Naive B cell (primary cell): ENCODE measurements at regions not wholly inside any gene's neighbourhood (a gene's known extent, or its start where the extent isn't known, plus 50 kb on each side); places are given as distances from the start of the nearest gene placed in this dataset.

Experiments used
- ATAC-seq, 2 donors: fragments of 150-1000 bp; cut with Tn5 transposase; 2 replicates each; pipeline ENCODE4 v1.10.0; 2021; ENCODE audit warnings: low read depth in 2 of 2, mild to moderate bottlenecking in 2 of 2, moderate library complexity in 2 of 2
- DNase-seq: peaks from one replicate; pipeline ENCODE4 v3.0.0; 2022
- H3K27ac Mint-ChIP-seq, 6 donors: one replicate each; pipeline ENCODE4 v1.8.0; 2020 to 2022; ENCODE audit warnings: mild to moderate bottlenecking in 6 of 6, mixed read lengths in 6 of 6, moderate library complexity in 5 of 6, inconsistent platforms in 2 of 6
- H3K27me3 Mint-ChIP-seq, 3 donors: one replicate each; pipeline ENCODE4 v1.8.0; 2021 to 2022; ENCODE audit warnings: mixed read lengths in 3 of 3, mild to moderate bottlenecking in 1 of 3
- H3K36me3 Mint-ChIP-seq, 2 donors: one replicate each; pipeline ENCODE4 v1.8.0; 2020 to 2022; ENCODE audit warnings: mixed read lengths in 2 of 2, inconsistent platforms in 1 of 2, mild to moderate bottlenecking in 1 of 2
- H3K4me1 Mint-ChIP-seq, 3 donors: one replicate each; pipeline ENCODE4 v1.8.0; 2020 to 2022; ENCODE audit warnings: mixed read lengths in 3 of 3, inconsistent platforms in 1 of 3, mild to moderate bottlenecking in 1 of 3, moderate library complexity in 1 of 3
- H3K4me3 Mint-ChIP-seq, 8 donors: one replicate each; pipeline ENCODE4 v1.8.0; 2020 to 2022; ENCODE audit warnings: mild to moderate bottlenecking in 8 of 8, mixed read lengths in 8 of 8, moderate library complexity in 8 of 8, inconsistent platforms in 2 of 8
- H3K9me3 Mint-ChIP-seq, 7 donors: one replicate each; pipeline ENCODE4 v1.8.0; 2020 to 2022; ENCODE audit warnings: mixed read lengths in 7 of 7, mild to moderate bottlenecking in 5 of 7, inconsistent platforms in 2 of 7, moderate library complexity in 1 of 7

DNA sequence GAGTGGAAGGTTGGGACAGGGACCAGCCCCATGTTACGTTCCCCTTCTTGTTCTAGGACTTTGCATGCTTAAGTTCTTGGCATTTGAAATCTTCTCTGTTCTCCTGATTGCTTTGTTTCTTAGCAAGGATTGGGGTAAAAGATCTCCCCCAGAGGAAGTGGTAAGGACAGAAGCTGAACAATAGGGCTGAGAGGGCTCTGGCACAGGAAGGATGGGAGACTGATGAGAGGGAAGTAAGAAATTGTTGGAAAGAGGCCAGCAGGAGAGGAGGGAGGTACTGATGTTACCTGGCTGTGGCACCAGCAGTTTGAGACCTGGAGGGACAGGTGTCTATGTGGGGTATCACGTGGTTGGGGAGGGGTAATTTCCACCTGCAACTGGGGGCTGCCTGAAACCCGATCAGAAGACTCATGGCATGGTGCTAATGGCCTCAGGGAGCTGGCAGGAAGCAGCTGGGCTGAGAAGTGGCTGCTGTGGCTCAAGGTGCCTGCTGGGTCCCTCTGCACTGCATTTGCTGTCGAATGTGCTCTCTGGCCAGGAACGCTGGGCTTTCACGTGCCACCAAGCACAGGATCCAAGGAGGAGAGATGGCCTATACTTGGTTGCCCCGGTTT lies 108.4 kb downstream of the LSM3 start:
- no peaks in the 10 kb centered on the region for H3K4me1 Mint-ChIP-seq
- H3K27me3 Mint-ChIP-seq: peaks cover 5 to 32% (median 31%) of the 10 kb centered on the region in 3 donors
- no peaks in the 10 kb centered on the region for H3K36me3 Mint-ChIP-seq
- ATAC-seq (no peak), DNase-seq (no peak)
- H3K4me3 Mint-ChIP-seq: no peak overlapping the region
- H3K27ac Mint-ChIP-seq: no peak overlapping the region
- no peaks in the 10 kb centered on the region for H3K9me3 Mint-ChIP-seq

DNA sequence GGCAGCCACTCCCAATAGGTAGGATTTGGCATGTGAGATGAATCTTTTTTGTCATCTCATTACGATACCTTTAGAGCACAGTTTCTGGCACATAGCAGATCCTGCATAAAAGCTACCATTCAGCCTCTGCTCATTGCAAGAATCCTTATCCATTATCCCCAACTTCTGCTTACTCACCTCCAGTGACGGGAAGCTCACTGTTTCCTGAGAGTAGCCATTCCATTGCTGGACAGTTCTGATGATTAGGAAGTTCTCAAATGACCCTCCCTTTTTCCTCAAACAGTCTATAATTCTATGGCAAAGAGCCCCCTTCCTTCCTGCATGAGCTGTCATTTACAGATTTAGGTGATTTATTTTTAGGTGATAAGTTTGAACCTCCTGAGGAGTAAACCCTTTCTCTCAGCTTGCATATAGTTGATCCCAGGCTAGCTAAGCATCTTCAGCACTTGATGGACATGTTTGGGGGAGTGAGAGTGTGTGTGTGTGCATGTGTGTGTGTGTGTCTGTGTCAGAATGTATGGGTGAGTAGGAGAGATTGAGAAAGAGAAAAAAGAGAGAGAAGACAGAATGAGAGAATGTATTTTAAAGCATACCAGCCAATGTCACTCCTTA lies 109.7 kb downstream of the LSM3 start:
- no peak overlapping the region for H3K4me3 Mint-ChIP-seq
- peaks cover 5 to 30% (median 20%) of the 10 kb centered on the region in 3 donors for H3K27me3 Mint-ChIP-seq
- no peaks in the 10 kb centered on the region for H3K4me1 Mint-ChIP-seq
- no peak overlapping the region for H3K27ac Mint-ChIP-seq
- ATAC-seq (no peak), DNase-seq (no peak)
- H3K36me3 Mint-ChIP-seq: no peaks in the 10 kb centered on the region
- H3K9me3 Mint-ChIP-seq: no peaks in the 10 kb centered on the region

DNA sequence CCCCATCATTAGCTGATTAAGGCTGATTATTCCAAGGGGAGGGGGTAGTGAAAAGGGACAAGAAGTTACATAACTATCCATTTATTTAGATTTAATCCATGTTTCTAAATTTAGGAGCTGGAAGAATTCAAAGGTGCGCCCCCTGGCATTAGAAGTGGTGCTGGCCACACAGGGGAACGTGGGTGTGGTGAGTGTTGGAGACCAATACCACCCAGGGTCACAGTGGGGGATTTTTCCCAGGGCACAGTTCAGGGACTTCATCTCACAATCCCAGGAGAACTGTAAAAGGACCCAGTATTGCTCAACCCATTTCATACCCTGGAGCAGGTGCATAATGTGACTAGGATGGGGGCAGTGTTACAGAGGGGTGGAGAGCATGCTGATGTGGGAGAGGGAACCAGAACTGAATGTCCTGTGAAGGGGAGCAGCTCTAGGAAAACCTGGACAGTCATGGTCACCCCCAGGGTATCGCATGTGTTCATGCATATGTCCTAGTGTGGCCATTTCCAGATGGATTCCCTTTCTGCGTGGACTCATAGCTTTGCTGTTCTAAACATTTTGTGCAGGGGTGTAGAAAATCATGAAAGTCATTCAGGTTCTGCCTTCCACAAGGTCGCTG lies 110.3 kb downstream of the LSM3 start:
- Mint-ChIP-seq H3K4me1 (no peaks in the 10 kb centered on the region), H3K9me3 (no peaks in the 10 kb centered on the region), H3K27me3 (peaks cover 5 to 30% (median 20%) of the 10 kb centered on the region in 3 donors), H3K4me3 (no peak overlapping the region), H3K36me3 (no peaks in the 10 kb centered on the region), H3K27ac (no peak overlapping the region)
- DNase-seq (no peak), ATAC-seq (no peak)

DNA sequence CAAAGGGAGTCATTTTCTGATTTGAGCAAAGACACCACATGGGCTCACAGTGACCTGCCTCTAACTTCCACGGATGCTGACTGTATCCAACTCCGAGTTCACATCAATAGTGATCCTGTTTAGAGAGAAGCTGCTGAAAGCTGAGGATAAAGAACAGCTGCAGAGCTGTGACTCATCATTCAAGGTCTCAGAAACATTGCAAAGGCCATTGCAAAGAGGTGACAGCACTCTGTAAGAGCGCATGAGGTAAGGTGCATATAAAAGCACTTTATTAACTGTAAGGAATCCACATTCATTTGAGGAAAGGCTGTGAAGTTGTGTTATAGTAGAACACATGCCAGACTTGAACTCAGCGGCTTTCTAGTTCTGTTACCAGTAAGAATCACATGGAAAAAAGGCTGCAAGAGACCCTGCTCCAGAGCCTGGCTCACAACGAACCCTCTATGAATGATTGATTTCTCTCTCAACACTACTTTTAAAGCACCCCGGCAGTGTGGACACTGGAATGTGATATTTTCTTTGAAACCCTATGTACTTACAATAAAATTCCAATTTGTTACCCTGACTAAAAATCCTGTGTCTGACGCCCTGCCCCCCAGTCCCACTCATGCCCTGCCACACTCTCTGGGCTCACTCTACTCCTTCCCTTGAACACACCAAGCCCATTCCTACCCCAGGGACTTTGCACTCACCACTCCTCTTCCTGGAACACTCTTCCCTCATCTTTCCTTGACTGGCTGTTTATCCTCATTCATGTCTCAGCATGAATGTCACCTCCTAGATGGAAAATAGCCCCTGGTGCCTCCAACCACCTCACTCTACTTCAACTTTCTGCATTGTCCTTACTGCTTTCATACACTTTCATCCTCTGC lies 111.2 kb downstream of the LSM3 start:
- H3K4me1 Mint-ChIP-seq: no peaks in the 10 kb centered on the region
- H3K36me3 Mint-ChIP-seq: no peaks in the 10 kb centered on the region
- ATAC-seq (no peak), DNase-seq (no peak)
- H3K27me3 Mint-ChIP-seq: peaks cover 9 to 35% (median 20%) of the 10 kb centered on the region in 3 donors
- peak overlapping the region in 1 of 6 donors; percentile 0 for H3K27ac Mint-ChIP-seq
- H3K9me3 Mint-ChIP-seq: peaks cover 0 to 4% (median 0%) of the 10 kb centered on the region in 7 donors
- H3K4me3 Mint-ChIP-seq: no peak overlapping the region

DNA sequence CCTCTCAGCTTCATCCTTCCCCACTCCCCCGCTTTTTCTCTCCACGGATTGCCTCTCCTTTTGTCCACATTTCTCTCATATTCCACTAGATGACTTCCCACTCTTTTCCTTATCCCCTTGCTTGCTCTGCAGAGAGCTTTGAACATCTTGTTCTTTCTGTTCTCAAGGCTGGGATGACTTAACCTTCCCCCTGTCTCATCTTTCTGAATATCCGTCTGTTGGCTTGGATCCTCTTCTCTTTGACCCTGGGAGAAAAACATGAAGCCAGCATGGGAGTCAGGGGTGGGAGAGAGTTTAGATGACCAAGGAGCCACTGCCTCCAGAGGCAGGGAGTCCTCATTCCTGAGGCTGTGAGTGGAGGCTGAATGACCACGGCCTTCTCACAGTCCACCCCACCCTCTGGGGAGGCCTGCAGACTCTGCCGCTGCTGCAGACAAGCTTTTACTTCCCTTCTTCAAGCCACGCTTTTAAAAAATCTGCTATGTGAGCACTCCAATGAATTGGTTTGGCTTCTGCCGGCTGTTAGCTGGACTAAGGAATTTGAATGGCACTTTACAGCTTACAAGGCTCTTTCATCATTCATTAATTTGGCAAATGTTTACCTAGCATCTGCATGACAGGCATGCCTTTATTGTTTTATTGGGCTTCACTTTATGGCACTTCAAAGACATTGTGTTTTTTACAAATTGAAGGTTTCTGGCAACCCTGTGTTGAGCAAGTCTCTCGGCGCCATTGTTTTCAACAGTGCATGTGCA lies 111.6 kb upstream of the SLC6A6 start:
- ATAC-seq (no peak), DNase-seq (no peak)
- no peaks in the 10 kb centered on the region for H3K36me3 Mint-ChIP-seq
- H3K4me3 Mint-ChIP-seq: no peak overlapping the region
- H3K27ac Mint-ChIP-seq: no peak overlapping the region
- peaks cover 0 to 4% (median 0%) of the 10 kb centered on the region in 7 donors for H3K9me3 Mint-ChIP-seq
- peaks cover 11 to 42% (median 20%) of the 10 kb centered on the region in 3 donors for H3K27me3 Mint-ChIP-seq
- H3K4me1 Mint-ChIP-seq: no peaks in the 10 kb centered on the region

DNA sequence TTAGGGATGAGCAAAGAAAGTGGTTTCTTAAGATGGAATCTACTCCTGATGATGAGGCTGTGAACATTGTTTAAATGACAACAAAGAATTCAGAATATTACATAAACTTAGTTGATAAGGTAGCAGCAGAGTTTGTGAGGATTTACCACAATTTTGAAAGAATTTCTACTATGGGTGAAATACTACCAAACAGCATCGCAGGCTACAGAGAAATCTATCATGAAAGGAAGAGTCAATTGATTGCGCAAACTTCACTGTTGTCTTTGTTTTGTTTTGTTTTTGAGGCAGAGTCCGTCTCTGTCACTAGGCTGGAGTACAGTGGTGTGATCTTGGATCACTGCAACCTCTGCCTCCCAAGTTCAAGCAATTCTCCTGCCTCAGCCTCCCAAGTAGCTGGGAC lies 107.4 kb upstream of the SLC6A6 start:
- H3K4me3 Mint-ChIP-seq: peak overlapping the region in 1 of 8 donors; percentile 55
- ATAC-seq (no peak), DNase-seq (no peak)
- peaks cover 20 to 55% (median 27%) of the 10 kb centered on the region in 3 donors for H3K27me3 Mint-ChIP-seq
- no peak overlapping the region for H3K27ac Mint-ChIP-seq
- no peaks in the 10 kb centered on the region for H3K36me3 Mint-ChIP-seq
- no peaks in the 10 kb centered on the region for H3K4me1 Mint-ChIP-seq
- peaks cover 0 to 4% (median 0%) of the 10 kb centered on the region in 7 donors for H3K9me3 Mint-ChIP-seq

DNA sequence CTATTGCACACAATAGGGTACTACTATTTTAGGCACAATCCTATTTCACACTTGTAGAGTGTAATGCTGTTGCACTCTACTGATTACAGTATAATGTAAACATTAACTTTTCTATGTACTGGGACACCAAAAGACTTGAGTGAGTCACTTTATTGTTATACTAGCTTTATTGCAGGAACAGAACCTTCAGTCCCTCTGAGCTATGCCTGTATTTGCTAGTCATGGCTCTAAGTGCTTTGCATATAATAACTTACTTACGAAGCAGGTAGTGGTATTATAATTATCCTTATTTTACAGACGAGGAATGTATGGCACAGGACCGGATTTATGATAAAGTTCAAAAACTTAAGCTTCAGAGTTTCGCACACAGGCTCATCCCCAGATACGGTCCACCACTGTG lies 106.6 kb upstream of the SLC6A6 start:
- no peak overlapping the region for H3K4me3 Mint-ChIP-seq
- H3K4me1 Mint-ChIP-seq: no peaks in the 10 kb centered on the region
- peaks cover 0 to 4% (median 0%) of the 10 kb centered on the region in 7 donors for H3K9me3 Mint-ChIP-seq
- no peak for DNase-seq
- H3K27ac Mint-ChIP-seq: no peak overlapping the region
- H3K27me3 Mint-ChIP-seq: peaks cover 14 to 47% (median 23%) of the 10 kb centered on the region in 3 donors
- H3K36me3 Mint-ChIP-seq: no peaks in the 10 kb centered on the region
- ATAC-seq: no peak

DNA sequence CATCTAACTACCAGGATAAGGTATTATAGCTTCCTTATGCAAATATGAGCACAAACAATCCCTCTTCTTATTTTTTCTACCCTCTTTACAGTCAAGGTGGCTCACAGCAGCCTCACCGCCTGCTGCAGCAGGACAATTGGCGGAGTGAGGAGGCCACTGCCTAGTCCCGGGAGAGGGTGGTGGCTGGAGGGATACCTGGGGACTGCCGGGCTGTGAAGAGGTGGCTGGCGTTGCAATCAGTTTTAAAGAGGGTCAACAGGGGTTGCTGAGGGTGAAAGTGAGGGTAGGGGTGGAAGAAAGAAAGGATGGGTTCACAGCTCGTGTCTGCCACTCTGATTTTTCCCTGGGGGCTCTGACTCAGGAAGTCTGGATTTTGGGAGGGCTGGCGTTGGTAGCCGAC lies 105.1 kb upstream of the SLC6A6 start:
- no peaks in the 10 kb centered on the region for H3K36me3 Mint-ChIP-seq
- no peak for DNase-seq
- H3K4me1 Mint-ChIP-seq: no peaks in the 10 kb centered on the region
- H3K9me3 Mint-ChIP-seq: peaks cover 0 to 4% (median 0%) of the 10 kb centered on the region in 7 donors
- peak overlapping the region in 1 of 6 donors; percentile 5 for H3K27ac Mint-ChIP-seq
- ATAC-seq: no peak
- peaks cover 21 to 41% (median 24%) of the 10 kb centered on the region in 3 donors for H3K27me3 Mint-ChIP-seq
- no peak overlapping the region for H3K4me3 Mint-ChIP-seq

DNA sequence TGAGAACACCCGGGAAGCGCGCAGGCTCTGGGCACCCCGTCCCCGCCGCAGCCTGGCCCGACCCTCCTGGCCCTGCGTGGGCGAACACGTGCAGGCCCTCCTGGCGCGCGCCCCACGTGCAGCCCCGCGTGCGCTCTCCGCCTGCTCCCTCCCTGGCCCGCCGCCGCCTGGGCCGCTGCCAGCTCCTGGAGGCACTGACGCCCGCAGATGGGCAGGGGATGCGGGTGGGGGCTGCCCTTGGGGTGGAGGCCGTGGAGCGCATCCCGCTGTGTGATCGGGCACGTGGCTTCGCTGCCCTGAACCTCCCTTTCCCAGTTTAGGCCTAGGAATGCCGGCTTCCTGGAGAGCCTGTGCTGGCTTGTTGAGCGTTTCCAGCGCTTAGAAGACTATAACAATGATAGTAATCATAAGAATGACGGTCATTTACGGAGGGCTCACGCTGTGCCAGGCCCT lies 104.6 kb upstream of the SLC6A6 start:
- H3K36me3 Mint-ChIP-seq: no peaks in the 10 kb centered on the region
- peaks cover 0 to 4% (median 0%) of the 10 kb centered on the region in 7 donors for H3K9me3 Mint-ChIP-seq
- ATAC-seq: no peak
- H3K4me1 Mint-ChIP-seq: no peaks in the 10 kb centered on the region
- peaks cover 26 to 46% (median 29%) of the 10 kb centered on the region in 3 donors for H3K27me3 Mint-ChIP-seq
- no peak for DNase-seq
- H3K27ac Mint-ChIP-seq: no peak overlapping the region
- H3K4me3 Mint-ChIP-seq: peak overlapping the region in 1 of 8 donors; percentile 1

DNA sequence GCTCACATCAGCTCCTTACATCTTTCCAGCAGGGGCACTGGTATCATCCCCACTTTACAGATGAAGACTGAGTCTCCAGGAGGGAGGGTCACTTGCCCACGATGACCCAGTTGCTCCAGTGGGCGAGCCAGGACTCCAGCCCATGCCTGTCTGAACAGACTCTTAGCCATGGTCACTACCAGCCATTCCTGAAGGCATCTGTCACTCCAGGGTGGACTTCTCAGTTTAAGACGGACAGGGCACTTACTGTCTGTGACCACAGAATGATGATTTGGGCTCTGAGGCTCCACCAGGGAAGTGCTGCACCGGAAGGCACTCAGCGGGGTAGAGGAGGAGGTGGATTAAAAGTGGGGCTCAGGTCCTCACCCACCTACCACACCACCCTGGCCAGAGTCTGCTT lies 104.0 kb upstream of the SLC6A6 start:
- H3K4me3 Mint-ChIP-seq: no peak overlapping the region
- peaks cover 29 to 52% (median 32%) of the 10 kb centered on the region in 3 donors for H3K27me3 Mint-ChIP-seq
- no peak overlapping the region for H3K27ac Mint-ChIP-seq
- no peaks in the 10 kb centered on the region for H3K36me3 Mint-ChIP-seq
- H3K4me1 Mint-ChIP-seq: peaks cover 0 to 3% (median 0%) of the 10 kb centered on the region in 3 donors
- DNase-seq (no peak), ATAC-seq (no peak)
- peaks cover 0 to 4% (median 0%) of the 10 kb centered on the region in 7 donors for H3K9me3 Mint-ChIP-seq

DNA sequence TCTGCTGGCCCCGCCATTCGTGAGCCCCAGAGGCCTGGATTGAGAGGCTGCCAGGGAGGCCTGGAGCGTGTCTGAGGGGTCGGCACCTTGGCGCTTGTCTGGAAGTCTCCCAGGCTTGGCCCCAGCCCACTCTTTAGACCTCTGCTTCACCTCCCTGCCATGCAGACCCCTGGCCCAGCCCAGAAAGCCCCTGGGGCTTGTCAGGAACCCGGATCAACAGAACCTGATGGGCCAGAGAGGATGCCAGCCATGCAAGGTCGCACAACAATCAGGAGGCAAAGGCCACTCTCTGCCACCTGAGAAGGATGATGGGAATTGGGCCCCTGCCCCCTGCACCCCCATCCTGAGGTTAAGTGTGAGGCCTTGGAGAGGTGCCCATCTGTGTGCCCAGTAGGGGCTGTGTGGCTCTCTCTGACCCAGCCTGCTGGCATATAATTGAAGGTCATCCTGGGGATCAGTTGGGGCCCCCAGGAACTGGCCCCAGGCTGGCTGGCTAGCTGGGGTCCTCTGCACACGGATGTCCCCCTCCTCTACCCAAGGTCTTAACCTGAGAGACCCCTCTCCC lies 103.3 kb upstream of the SLC6A6 start:
- Mint-ChIP-seq H3K36me3 (no peaks in the 10 kb centered on the region), H3K4me3 (no peak overlapping the region), H3K27ac (no peak overlapping the region), H3K27me3 (peaks cover 29 to 58% (median 39%) of the 10 kb centered on the region in 3 donors), H3K9me3 (peaks cover 0 to 4% (median 0%) of the 10 kb centered on the region in 7 donors), H3K4me1 (peaks cover 0 to 7% (median 0%) of the 10 kb centered on the region in 3 donors)
- DNase-seq: no peak
- no peak for ATAC-seq

DNA sequence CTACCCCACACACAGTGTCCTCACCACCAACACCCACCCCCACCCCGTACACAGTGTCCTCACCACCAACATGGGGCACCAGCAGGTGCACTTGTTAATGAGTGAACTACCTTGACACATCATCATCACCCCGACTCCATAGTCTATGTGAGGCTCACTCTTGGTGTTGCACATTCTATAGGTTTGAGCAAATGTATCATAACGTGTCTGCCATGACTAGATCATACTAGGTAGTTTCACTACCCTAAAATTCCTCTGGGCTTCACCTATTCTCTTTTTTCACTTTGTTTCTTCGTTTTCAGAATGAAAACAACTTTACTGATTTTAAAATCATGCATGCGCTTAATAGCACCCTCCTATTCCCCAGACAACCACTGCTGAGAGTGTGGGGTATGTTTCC lies 102.6 kb upstream of the SLC6A6 start:
- Mint-ChIP-seq H3K4me3 (no peak overlapping the region), H3K4me1 (peaks cover 0 to 7% (median 0%) of the 10 kb centered on the region in 3 donors), H3K9me3 (peaks cover 0 to under 1% (median 0%) of the 10 kb centered on the region in 7 donors), H3K36me3 (no peaks in the 10 kb centered on the region), H3K27me3 (peaks cover 31 to 57% (median 43%) of the 10 kb centered on the region in 3 donors), H3K27ac (no peak overlapping the region)
- ATAC-seq: no peak
- no peak for DNase-seq
